NCI-H446 (cell line): ENCODE measurements at regions not wholly inside any gene's neighbourhood (a gene's known extent, or its start where the extent isn't known, plus 50 kb on each side); places are given as distances from the start of the nearest gene placed in this dataset.
A peak's percentile ranks its signal among the peaks of the same experiment; 100 is the strongest.
"Not testable (repeated sequence)": the region's sequence is repeated elsewhere in the genome, so short reads cannot be mapped to it uniquely, and the experiment has no call there.

Source experiments
- DNase-seq, 2 experiments: peaks; one replicate each; lab custom pipeline; 2025; lab: John Stamatoyannopoulos, UW

DNA sequence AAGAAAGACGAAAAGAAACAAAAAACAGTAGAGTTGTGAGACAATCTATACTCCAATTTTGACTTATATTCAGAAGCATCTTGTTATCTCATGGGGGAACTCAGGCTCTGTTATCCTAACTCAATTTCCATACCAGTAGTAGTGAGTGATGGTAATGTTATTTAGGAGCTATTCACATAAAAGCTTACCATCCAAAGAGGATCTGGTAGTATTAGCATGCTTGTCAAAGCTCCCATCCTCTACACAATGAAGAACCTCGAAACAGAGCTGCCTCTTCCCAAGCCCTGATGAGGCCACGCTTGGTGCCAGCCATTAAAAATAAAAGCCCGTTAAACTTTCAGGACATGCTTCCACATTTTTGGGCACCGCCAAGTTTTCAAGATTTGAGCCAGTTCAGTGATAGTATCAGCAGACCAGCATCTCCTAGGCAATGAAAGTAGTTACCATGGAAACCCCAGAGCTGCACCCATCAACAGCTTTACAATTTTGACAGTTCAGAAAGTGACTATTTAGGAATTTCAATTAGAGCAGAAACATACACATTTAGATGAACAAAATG is 173.3 kb downstream of the CD83 start:
- DNase-seq: no peak

- no peak for DNase-seq
Observed at GRCh38 chr6:14291331-14291730, 173.8 kb downstream of the CD83 start.

DNA sequence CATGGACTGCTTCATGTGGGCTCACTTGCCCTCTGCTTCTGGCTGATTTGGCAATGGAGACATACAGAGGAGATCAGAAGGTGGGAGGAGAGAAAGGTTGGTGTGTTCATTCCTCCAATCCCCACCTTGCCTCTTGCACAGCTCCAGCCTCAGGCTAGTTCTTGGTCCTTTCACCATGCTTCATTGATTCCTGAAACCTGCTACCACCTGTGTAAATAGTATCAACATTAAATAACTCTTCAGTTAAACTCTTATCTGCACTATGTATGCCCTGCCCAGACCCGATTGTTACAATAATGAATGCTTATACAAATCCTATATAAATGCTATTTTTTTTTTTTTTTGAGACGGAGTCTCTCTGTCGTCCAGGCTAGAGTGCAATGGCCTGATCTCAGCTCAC is 174.5 kb downstream of the CD83 start:
- no peak for DNase-seq

DNA sequence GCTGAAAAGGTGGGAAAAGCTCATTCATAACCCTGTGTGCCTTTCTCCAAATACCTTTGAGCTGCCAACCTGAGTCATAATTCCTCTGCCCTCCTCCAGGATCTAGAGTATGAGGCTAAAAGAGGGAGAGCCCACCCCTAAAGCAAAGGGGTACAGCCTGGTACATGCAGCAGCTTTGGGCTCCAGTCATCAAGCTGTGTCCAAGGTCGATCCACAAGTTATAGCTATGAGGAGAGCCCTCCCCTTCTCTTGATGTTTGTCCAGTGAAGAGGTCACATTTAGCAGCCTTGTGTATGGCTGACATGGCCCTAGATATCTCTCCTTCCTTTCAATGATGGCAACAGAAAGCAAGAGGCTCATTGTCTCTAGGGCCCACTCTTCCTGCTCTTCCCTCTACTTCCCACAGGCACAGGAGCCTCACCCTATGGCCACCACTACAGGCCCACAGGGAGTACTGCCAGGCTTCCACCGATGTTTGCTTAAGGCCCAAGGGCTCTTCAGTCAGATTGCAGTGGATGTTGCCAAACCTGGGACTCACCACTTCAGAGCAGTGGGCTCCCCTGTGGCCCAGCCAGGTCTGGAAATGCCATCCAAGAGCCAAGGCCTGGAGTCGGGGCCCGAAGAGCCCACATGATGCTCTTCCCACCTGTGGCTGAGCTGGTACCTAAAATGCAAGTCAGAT is 176.8 kb downstream of the CD83 start:
- DNase-seq: no peak

DNA sequence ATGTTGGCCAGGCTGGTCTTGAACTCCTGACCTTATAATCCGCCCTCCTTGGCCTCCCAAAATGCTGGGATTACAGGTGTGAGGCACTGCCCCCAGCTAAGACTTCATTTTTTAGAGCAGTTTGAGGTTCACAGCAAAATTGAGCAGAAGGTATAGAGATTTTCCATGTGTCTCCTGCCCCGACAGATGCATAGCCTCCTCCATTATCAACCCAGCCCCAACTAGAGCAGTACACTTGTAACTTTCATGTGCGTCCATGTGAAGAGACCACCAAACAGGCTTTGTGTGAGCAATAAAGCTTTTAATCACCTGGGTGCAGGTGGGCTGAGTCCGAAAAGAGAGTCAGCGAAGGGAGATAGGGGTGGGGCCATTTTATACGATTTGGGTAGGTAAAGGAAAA is 179.1 kb downstream of the CD83 start:
- DNase-seq: not testable (repeated sequence)

- not testable (repeated sequence) for DNase-seq
Observed at GRCh38 chr6:14297118-14297517, 179.5 kb downstream of the CD83 start.

GRCh38 chr6:14300189-14300588 is 182.6 kb downstream of the CD83 start:
- DNase-seq: not testable (repeated sequence)

GRCh38 chr6:14300721-14301120 is 183.1 kb downstream of the CD83 start:
- not testable (repeated sequence) for DNase-seq

DNA sequence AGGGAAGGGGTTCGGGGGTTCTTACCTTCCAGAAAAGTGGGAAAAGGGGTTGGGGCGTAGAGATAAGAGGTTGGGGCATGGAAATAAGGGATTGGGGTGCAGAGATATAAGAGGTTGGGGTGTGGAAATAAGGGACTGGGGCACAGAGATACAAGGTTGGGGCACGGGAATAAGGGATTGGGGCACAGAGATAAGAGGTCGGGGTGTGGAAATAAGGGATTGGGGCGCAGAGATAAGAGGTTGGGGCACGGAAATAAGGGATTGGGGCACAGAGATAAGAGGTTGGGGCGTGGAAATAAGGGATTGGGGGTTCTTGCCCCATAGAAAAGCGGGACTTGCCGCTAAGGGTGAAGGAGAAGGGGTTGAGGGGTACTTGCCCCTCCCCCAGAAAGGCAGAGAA is 183.9 kb downstream of the CD83 start:
- DNase-seq: not testable (repeated sequence)

GRCh38 chr6:14305131-14305530 is 187.6 kb downstream of the CD83 start:
- DNase-seq: no peak

GRCh38 chr6:14305624-14306023 is 188.1 kb downstream of the CD83 start:
- DNase-seq: no peak

DNA sequence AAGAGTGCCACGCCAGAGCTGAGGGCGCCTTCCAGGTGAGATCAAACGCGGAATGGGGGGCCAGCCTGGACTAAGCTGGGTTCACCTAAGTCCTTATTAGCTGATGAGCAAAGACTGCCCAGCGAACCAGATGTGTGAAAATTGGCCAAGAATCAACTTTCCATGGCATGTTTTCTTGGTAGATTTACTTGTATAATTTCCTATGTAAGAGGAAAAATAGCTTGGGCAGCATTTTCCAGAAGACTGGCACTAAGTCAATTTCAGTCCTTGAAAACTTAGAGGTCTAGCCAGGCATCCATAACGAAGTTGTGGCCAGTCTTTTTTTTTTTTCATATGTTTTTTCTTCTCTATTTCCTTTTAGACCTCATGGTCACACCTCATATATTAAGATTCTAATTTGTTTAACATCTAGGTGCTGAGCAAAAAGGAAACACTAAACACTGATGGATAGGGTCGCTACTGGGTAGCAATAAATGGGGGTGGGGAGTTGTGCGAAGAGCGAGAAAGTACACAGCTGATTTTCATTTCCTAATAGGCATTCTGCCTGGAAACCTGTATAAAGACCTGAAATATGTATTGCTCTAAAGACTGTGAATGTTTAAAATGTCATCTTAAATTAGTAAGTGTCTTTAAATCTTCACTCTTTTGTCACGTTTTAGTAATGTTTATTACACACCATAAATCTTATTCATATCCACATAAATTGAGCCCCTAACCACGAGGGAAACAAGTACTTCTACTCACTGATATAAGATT is 188.8 kb downstream of the CD83 start:
- no peak for DNase-seq

DNA sequence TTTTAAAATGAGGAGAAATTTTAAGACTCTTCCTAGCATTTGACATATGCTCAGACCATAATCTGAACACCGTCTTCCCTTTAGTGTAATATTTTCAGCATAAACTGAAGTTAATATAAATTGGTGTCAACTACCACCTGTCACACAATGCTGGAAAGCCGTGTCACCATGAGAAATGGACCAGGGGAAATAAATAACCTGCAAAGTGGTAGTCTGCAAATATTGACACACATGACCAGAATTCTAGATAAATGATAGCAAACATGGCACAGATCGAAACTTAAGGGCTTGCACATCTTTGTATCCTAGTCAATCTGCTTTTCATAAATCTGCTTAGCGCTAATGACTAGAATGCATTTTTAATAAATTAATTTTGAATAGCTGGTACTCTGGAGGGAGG is 191.9 kb downstream of the CD83 start:
- no peak for DNase-seq

- DNase-seq: no peak
Observed at GRCh38 chr6:14309951-14310445, 192.4 kb downstream of the CD83 start.

GRCh38 chr6:14310960-14311359 is 193.4 kb downstream of the CD83 start:
- no peak for DNase-seq

GRCh38 chr6:14312587-14312986 is 195.0 kb downstream of the CD83 start:
- DNase-seq: no peak

- no peak for DNase-seq
Observed at GRCh38 chr6:14313248-14313647, 195.7 kb downstream of the CD83 start.

GRCh38 chr6:14315353-14315752 is 197.8 kb downstream of the CD83 start:
- DNase-seq: no peak

GRCh38 chr6:14316651-14317386 is 199.2 kb downstream of the CD83 start:
- DNase-seq: peak in 1 of 2 experiments; percentile 4

DNA sequence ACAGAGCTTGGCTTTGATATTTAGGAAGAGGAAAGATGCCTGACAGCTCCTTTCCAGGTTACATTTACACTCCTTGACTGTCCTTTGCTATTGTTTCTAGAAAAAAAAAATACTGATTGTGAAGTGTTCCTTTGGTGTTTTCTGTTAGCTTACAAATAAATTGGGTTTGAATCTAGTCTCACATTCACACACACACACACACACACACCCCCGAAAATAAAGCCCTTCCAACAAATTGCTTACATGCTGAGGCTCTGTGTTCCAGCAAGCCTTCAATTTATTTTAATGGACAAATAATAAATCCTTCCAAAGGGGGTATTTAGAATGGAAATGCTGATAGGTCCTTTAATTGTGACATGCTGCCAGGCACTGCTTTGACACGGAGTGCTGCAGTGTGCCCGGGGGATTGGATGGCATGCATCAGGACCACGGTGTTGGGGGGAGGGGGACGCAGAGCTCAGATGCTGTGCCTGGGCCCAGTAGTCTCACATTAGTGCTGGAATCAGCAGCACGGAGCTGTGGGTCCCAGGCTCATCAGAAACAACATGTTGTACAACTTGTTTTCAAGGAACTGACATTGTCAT is 199.9 kb downstream of the CD83 start:
- no peak for DNase-seq

- DNase-seq: no peak
Observed at GRCh38 chr6:14320332-14320731, 202.8 kb downstream of the CD83 start.
